ENCODE measurements at regions not wholly inside any gene's neighbourhood (a gene's known extent, or its start where the extent isn't known, plus 50 kb on each side); places are given as distances from the start of the nearest gene placed in this dataset.

- intact Hi-C loops (cut with DNase I), result no loop called here
- WGBS, 4 donors, result 86 to 95% (median 92%) methylated on average over 2 of the region's 2 CpGs
- TF ChIP-seq, protein P1, sequence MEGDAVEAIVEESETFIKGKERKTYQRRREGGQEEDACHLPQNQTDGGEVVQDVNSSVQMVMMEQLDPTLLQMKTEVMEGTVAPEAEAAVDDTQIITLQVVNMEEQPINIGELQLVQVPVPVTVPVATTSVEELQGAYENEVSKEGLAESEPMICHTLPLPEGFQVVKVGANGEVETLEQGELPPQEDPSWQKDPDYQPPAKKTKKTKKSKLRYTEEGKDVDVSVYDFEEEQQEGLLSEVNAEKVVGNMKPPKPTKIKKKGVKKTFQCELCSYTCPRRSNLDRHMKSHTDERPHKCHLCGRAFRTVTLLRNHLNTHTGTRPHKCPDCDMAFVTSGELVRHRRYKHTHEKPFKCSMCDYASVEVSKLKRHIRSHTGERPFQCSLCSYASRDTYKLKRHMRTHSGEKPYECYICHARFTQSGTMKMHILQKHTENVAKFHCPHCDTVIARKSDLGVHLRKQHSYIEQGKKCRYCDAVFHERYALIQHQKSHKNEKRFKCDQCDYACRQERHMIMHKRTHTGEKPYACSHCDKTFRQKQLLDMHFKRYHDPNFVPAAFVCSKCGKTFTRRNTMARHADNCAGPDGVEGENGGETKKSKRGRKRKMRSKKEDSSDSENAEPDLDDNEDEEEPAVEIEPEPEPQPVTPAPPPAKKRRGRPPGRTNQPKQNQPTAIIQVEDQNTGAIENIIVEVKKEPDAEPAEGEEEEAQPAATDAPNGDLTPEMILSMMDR (IDR thresholded peaks at IDR 0.05), result no peak
- TF ChIP-seq POLR2A (IDR thresholded peaks at IDR 0.05), result no peak
Observed at GRCh38 chr1:72399807-72400206, 117.5 kb upstream of the NEGR1 start.

GRCh38 chr1:72397786-72398185 is 115.4 kb upstream of the NEGR1 start:
- Histone ChIP-seq H3K27me3 (no peaks in the 10 kb centered on the region), H3K36me3 (replicated peaks in 1 of 2) (no peaks in the 10 kb centered on the region), H3K27ac (no peak overlapping the region), H3K4me3 (no peak overlapping the region), H3K4me1 (replicated peaks in 1 of 2) (no peaks in the 10 kb centered on the region), H3K9me3 (replicated peaks in 1 of 3) (no peaks in the 10 kb centered on the region)
- intact Hi-C loops (cut with DNase I), result no loop called here
- no peak for TF ChIP-seq POLR2A (IDR thresholded peaks at IDR 0.05)
- TF ChIP-seq, protein P1 (IDR thresholded peaks at IDR 0.05), result no peak
- no peak for DNase-seq

More at GRCh38 chr1:72399807-72400206, 117.5 kb upstream of the NEGR1 start:
- no peak for DNase-seq
- Histone ChIP-seq H3K27me3 (no peaks in the 10 kb centered on the region), H3K36me3 (replicated peaks in 1 of 2) (no peaks in the 10 kb centered on the region), H3K4me1 (replicated peaks in 1 of 2) (no peaks in the 10 kb centered on the region), H3K27ac (no peak overlapping the region), H3K9me3 (replicated peaks in 1 of 3) (no peaks in the 10 kb centered on the region), H3K4me3 (no peak overlapping the region)

GRCh38 chr1:72394457-72394856 is 112.1 kb upstream of the NEGR1 start:
- no peak overlapping the region for H3K4me3 ChIP-seq
- intact Hi-C loops (cut with DNase I), result no loop called here
- no peaks in the 10 kb centered on the region for H3K27me3 ChIP-seq
- H3K27ac ChIP-seq, result no peak overlapping the region
- H3K36me3 ChIP-seq (replicated peaks in 1 of 2), result no peaks in the 10 kb centered on the region
- H3K9me3 ChIP-seq (replicated peaks in 1 of 3), result no peaks in the 10 kb centered on the region
- TF ChIP-seq POLR2A (IDR thresholded peaks at IDR 0.05), result no peak
- TF ChIP-seq, protein P1 (IDR thresholded peaks at IDR 0.05), result no peak
- H3K4me1 ChIP-seq (replicated peaks in 1 of 2), result no peaks in the 10 kb centered on the region
- DNase-seq, result no peak
- WGBS, 4 donors, result 38 to 53% (median 48%) methylated on average over 3 of the region's 3 CpGs

- TF ChIP-seq, protein P1 (IDR thresholded peaks at IDR 0.05), result no peak
- TF ChIP-seq POLR2A (IDR thresholded peaks at IDR 0.05), result no peak
- H3K27me3 ChIP-seq, result no peaks in the 10 kb centered on the region
- no peak overlapping the region for H3K27ac ChIP-seq
- WGBS, 4 donors, result 57 to 81% (median 75%) methylated on average over 2 of the region's 2 CpGs
- no peak overlapping the region for H3K4me3 ChIP-seq
- H3K4me1 ChIP-seq (replicated peaks in 1 of 2), result no peaks in the 10 kb centered on the region
- H3K9me3 ChIP-seq (replicated peaks in 1 of 3), result no peaks in the 10 kb centered on the region
- intact Hi-C loops (cut with DNase I), result no loop called here
- DNase-seq, result no peak
- H3K36me3 ChIP-seq (replicated peaks in 1 of 2), result no peaks in the 10 kb centered on the region
Observed at GRCh38 chr1:72379072-72379471, 96.7 kb upstream of the NEGR1 start.

Data from adrenal gland (tissue), 9 donors.